ENCODE measurements at regions not wholly inside any gene's neighbourhood (a gene's known extent, or its start where the extent isn't known, plus 50 kb on each side); places are given as distances from the start of the nearest gene placed in this dataset.

DNA sequence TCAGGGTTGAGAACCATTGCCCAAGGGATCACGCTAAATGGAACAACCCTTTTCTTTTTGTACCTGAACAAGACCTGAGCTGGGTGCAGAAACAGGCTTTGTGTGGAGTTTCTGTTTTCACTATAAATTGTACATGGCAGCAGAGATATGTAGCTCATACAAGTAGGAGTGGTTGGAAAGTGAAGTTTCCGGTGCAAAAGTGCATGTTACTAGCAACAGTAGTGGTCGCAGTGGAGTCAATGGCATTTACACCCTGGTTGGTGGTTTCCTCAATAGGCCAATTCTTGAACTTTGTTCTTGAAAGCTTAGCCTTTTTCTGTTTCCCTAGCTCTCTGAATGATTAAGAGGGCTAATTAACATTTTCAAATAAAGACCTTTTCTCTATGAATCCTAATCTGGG lies 170.7 kb downstream of the NEBL start:
- DNase-seq (ENCODE audit: low read depth), result no peak

DNA sequence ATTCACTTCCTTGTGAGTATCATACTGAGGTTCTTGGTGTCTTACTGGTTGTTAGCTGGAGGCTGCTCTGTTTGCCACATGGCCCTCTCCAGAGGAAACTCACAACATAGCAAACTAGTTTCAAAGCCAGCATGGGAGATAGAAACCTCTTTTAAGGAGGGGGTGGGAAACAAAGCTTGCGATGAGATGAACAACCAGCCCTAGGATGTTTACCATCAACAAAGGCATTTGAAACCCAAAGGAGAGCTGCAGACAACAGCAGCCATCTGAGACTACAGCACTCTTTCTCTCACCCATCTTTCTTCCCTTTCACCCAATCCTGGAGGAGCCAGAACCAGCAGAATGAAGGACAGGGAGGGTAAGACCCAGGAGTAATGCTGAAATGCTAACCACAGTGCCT lies 182.1 kb downstream of the NEBL start:
- DNase-seq (ENCODE audit: low read depth), result no peak

DNA sequence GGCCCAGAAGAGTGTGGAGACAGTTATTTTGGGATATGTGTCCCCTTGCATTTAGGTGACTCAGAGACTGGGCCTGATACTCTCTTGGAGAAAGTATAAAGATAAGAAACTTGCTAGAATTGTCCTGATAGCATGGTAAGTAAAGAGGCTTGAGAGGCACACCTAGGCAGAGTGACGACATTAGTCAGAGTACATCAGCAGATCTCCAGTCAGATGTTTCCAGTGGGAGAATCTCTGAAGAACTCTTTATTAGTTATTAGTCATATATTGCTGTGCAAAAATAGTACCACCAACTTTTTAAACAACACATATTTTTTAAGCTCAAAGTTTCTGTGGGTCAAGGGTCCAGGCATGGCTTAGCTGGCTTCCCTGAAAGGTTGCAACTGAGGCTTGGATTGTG lies 182.6 kb downstream of the NEBL start:
- no peak for DNase-seq (ENCODE audit: low read depth)

DNA sequence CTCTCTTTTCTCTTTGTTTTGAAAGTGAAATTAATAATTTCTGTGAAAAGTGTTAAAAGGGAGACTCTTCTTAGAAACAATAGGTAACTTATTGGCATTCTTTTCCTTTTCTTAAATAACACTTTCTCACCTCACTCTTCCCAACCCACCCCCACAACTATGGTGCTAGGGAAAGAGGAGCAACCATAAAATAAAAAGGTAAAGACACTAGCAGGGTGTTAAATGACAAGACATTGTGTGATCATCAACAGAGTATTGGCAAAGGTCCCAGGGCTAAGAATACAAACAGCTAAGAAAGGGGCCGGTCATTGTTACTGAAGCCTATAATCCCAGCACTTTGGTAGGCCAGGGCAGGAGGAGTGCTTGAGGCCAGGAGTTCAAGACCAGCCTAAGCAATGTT lies 183.7 kb downstream of the NEBL start:
- no peak for DNase-seq (ENCODE audit: low read depth)

DNA sequence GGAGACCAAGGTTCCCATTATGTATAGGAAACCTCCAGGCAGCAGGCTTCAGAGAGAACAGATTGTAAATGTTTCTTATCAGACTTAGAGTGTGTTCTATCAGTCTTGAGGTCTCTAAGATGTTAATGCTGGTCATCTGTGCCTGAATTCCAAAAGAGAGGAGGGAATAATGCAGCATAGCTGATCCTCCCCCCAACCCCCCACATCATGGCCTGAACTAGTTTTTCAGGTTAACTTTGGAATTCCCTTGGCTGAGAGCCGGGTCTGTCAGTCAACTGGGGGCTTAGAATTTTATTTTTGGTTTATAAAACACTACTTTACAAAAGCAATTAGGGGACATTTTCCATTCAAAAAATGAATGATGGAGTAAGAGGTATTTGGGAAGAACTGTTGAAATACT lies 184.3 kb downstream of the NEBL start:
- no peak for DNase-seq (ENCODE audit: low read depth)

DNA sequence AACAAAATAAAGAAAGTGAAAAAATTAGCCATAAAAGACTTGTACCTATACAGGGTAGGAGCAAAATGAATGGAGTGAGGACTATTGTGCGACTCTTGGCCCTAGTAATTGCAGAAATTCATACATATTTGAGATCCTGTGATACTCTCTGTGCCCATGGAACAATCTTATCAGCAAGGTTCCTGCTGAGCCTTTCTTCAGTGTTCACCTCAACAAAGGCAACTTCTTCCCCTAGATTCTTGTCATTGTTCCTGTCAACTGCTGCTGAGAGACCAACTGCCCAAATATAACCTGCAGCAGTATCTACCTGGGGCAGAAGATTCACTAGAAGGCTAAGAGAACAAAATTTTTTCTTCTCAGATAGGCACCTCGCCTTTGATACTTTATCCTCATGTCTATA lies 187.4 kb downstream of the NEBL start:
- DNase-seq (ENCODE audit: low read depth), result no peak

DNA sequence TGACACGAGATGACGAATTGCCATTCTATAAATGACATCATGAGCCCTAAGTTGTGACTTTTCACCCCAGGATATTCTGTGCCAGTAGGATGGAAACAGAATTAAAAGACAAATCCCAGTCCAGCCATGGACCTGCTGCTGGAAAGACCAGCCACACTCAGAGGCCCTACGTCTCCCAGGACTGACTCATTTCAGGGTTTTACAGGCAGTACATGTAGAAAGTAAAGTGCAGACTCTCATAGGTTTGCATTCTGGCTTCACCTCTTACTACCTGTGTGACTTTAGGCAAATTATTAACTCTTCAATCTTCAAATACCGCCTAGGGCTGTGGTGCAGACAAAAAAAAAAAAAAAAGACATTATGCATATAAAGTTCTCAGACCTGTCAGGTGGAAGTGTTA lies 188.8 kb downstream of the NEBL start:
- DNase-seq (ENCODE audit: low read depth), result no peak

DNA sequence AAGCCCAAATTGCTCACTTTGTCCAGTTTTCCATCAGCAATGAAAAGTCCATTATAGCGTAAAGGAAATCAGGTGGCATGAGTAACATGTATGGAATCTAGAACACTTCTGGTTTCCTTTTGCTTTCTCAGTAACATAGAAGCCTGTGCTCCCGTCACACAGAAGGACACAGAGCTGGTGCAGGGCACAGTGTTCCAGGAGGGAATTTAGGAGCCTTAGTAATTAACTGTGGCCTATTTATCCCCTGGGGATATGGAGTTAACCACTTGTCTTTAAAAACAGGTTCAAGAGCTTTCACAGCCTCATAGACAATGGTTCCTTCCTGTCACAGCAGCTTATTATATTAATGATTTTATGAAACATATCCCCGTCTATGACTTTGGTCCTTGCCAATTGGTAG lies 189.9 kb downstream of the NEBL start:
- no peak for DNase-seq (ENCODE audit: low read depth)

DNA sequence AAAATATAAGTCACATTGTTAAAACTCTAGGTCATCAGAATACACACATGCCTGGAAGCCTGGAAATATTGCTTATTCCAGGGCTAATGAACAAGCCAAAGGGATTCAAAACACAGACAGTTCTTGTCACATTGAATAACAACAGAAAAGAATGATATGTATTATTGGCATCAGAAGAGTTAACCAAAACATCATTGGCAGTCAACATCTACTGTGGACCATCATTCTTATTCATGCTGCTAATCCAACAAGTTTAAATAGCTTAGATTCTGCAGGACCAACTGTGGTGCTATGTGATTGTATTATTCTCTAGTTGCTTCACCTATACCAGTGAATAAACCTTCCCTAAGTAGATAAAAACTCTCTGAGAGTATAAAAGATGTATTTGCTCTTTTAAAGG lies 198.3 kb downstream of the NEBL start:
- DNase-seq (ENCODE audit: low read depth), result no peak

DNA sequence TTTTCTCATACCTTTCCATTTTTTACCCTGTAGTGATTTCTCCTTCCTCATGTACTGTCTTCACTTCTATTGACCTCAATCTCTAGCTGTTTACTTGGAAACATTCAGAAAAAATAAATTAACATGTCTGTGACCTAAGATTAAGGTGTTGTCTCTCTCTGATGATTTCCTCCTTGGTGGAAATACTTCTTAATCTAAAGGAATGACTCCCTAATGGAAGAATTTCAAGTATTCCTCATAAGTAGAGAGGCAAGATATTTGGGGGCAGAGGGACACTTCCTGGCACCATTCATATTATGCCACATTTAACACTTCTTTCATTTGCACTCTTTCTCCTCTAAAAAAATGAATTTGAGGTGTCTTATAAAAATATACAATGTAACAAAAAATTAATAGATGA lies 202.8 kb downstream of the NEBL start:
- DNase-seq (ENCODE audit: low read depth), result no peak

DNA sequence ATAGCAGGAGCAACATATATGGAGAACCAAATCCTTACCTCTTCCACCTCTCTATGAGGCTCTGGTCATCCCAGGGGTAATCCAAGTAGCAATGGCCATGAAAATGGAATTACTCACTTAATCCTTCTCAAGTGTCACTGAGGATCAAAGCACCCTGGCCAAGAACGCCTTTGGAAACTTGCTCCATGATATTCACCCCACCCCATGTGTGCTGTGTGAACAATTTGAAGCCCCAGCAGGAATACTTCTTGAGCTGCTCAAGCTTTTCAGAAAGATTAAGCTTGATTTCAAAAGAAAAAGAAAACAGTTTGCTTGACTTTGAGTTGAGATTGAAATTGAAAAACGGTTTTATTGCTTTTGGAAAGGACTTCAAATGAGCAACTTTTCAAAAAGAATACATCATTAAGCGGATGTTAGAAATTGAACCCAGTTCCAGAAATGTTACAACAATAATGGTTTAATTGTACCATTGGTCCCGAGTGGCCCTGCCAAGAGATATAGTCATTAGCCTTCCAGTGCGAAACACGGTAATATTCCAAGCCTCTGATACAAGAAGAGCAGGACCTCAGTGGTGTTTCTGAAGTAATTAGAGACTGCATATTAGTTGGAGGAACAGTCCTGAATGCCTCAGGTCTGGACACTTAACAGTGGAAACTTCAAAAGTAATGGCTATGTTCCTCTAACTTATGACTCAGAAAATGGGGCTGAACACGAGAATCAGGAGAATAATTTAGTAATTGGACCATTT lies 208.1 kb downstream of the NEBL start:
- no peak for DNase-seq (ENCODE audit: low read depth)

DNA sequence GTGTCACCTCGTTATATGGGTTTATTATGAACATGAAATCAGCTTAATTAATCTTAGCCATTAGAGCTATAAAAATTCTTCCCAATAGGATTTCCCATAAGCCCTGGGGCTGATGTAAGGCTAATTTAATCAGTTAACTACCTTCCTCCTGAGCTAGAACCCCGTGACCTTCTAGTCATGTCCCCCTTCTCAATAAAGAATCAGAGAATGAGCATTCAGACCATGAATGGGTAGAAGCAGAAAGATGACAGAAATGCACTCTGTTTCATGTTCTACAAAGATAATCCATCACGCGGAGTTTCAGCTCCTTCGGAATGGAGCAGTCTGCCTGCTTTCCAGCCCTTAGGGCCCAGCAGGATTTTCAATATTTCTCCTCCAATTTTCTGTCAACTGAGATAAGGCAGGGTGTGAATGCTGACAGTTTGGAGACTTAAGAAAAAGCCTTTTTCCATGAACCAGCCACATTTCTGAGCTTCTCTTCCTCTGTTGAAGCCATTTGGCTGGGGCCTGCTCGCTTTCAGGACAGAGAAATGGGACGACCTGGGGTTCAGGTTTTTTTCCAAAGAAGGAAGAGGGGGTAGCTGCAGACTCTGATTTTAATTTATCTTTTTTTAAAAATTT lies 211.0 kb downstream of the NEBL start:
- no peak for DNase-seq (ENCODE audit: low read depth)

DNA sequence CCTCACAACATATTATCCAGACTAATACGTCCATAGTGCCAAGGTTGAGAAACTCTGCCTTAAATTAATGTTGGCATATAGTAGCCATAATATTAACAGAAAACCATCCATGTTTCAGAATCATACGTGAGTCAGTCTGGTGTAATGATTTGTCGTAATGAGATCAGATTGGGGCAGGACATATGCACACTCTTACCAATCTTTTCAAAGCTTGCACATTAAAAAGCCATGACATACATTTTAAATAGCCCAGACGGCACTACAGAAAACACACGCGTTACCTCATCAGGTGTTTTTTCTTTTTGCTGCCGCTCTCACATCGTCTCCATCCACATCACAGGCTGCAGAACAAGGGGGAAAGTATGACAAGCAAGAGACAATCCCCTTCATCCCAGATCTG lies 211.6 kb downstream of the NEBL start:
- no peak for DNase-seq (ENCODE audit: low read depth)

DNA sequence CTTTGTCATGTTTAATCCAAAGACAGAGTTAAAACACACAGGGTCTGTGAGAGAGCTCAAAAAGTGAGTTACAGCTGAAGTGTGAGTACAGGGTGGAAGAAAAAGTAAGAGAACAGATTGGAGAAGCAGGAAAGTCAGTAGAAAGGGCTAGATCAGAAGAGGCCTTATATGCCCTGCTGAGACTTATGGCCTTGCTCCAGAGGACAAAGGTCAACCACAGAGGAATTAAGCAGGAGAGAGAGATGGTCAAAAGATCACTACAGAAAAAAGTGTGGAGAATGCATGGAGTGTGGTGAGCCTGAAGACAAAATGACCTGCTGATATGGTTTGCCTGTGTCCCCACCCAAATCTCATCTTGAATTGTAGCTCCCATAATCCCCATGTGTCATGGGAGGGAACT lies 213.8 kb downstream of the NEBL start:
- DNase-seq (ENCODE audit: low read depth), result no peak

DNA sequence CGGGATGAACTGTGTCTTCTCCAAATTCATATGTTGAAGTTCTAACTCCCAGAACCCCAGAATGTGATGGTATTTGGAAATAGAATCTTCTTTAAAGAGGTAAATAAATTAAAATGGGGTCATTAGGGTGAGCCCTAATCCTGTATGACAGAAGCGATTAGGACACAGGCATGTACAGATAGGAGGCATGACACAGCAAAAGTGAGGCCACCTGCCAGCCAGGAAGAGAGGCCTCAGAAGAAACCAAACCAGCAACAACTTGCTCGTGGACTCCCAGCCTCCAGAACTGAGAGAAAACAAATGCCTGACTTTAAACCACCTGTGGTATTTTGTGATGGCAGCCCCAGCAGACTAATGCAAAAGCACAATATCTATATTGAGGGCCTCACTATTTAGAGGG lies 214.3 kb downstream of the NEBL start:
- no peak for DNase-seq (ENCODE audit: low read depth)

DNA sequence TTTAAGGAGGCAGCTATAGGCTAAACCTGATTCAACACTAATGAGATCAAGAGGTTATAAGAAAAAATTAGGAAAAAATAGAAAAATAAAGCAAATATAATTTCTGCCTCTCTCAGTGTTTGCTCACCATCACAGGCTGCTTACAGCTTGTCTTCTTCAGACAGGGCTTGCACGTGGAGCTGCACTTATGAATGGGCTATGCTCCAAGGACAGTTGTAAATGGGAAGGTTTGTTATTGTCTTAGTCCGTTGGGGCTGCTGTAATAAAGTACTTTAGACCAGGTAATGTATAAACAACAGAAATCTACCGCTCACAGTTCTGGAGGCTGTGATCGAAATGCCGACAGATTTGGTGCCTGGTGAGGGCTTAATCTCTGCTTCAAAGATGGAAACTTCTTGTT lies 219.8 kb downstream of the NEBL start:
- no peak for DNase-seq (ENCODE audit: low read depth)

DNA sequence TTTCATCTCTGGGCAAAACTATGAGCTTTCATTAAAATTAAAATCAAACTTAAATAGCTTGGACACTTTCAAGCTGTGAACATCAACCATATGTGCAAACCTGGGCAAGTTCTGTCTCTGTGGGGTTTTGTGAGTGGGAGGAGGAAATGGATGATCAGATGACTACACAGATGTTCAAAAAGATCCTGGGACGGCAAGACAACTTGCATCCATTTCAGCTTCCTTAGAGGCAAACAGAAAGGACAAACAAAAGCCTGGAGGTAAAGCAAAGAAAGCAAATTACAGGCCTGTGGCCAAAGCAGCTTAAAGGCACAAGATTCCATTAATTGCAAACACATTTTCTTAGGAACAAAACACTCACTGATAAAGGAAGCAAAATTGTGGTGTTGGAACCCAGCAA lies 222.2 kb downstream of the NEBL start:
- DNase-seq (ENCODE audit: low read depth), result no peak

DNA sequence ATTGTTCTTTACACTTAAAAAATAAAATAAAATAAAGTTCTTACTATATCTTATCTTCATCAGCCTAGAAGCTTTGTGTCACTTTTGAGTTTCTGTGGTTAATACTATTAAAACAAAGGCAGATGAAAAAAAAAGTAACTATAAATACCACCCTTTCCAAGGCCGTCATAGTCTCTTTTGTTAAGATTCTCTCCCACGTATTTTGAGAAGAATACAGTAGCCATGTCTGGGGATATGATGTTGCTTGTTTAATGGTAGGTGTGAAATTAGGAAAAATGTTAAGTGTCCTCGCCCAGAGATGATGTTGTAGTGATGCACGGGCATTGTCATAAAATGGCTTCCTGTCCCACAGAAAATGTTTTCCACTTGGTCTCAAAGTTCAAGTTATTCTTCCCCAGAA lies 223.9 kb downstream of the NEBL start:
- no peak for DNase-seq (ENCODE audit: low read depth)

DNA sequence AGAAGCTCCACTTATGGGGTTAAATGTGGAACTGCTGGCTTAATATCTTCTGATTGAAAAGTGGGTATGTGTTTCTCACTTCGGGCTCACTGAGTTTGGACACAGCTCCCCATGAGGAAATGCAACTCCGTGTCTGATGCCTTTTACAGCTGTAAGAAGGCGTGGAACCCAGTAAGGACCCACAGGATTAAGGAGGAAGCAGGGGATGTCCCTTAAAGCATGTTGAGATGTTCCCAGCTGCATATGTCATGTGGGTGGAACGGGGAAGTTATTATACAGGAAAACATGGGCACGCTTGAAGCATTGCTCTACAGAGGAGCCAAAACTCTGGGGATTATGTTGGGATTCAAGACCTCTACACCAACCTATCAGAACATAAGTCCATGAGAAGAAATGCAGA lies 224.4 kb downstream of the NEBL start:
- no peak for DNase-seq (ENCODE audit: low read depth)

DNA sequence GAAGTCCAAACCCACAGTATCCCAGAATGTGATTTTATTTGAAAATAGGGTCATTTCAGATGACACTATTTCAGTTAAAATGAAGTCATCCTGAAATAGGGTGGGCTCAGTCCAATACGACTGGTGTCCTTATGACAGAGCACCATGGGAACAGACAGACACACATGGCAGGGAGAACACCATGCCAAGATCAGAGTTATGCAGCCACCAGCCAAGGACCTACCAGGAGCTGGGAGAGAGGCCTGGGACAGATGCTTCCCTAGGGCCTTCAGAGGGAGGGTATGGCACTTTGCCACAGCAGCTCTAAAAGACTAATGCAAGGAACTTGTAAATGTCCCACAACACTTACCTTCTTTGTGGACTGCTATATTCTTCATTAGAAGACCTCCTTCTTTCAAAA lies 226.5 kb downstream of the NEBL start:
- no peak for DNase-seq (ENCODE audit: low read depth)

DNA sequence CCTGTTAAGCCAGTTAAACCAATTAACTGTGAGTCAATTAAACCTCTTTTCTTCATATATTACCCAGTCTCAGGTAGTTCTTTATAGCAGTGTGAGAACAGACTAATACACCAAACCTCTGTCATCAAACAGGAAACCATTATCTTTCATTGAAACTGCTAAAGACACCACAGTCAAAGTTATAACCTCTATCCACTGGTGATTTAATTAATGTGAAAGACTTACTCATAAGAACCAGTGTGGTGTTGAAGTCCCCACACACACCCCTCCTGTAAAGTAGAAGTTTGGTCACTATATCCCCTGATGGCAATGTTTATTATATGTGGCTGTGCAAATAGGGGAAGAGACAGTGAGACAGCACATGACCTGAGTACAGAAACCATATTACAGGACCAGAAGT lies 228.1 kb downstream of the NEBL start:
- no peak for DNase-seq (ENCODE audit: low read depth)

DNA sequence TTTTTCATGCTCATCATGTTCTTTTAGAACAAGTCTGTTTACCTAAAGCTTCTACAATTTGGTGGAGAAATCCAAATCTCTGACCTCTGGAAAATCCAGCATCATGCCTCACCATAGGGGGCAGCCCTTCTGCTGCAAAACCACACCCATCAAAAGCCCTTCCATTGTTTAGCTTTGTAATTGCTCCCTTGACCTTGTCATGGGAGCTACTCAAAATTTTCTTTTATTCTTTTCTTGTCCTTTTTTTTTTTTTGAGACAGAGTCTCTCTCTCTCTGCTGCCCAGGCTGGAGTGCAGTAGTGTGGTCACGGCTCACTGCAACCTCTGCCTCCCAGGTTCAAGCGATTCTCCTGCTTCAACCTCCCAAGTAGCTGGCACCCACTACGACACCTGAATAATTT lies 234.4 kb downstream of the NEBL start:
- DNase-seq (ENCODE audit: low read depth), result no peak

DNA sequence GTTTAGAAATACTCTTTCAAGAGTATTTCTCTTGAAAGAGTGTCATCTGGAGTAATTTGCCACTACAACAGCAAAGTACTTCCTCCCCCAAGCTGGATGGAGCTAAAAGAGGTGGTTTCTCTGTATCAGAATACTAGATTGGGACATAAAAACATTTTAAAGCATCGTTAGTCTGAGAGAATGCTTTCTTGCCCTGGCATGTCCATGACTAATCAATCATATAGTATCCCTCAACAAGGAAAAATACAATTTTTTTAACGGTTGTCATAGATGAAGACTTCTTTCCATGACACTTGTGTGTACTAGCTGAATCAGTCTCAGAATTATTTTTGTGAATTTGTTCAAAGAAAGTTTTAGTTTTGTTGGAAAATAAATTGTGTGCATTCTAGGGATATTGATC lies 237.9 kb downstream of the NEBL start:
- no peak for DNase-seq (ENCODE audit: low read depth)

DNA sequence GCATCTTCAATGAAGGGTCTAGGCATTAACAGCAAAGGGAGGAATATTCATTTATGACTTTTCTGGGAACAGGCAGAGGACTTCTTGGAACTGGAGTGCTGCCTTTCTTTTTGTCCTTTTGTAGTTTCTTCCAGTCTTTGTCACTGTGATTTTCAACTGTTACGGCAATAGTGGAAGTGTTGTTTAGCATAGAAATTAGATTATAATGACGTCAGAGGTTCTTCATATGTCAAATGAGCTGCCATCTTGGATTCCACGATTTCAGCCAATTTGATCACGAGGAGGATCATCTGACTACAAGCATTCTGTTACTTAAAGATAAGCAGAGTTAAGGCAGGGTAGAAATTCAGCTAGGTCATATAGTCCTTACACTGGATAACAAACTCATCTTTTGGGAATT lies 239.0 kb downstream of the NEBL start:
- DNase-seq (ENCODE audit: low read depth), result no peak

Measured in GM04503 (cell line).